ENCODE measurements at regions not wholly inside any gene's neighbourhood (a gene's known extent, or its start where the extent isn't known, plus 50 kb on each side); places are given as distances from the start of the nearest gene placed in this dataset.

GRCh38 chr20:40144581-40144980 lies 544.5 kb downstream of the MAFB start:
- DNase-seq: no peak
- intact Hi-C loops (cut with DNase I): no loop called here
- no peaks in the 10 kb centered on the region for H3K9me3 ChIP-seq
- no peaks in the 10 kb centered on the region for H3K36me3 ChIP-seq
- no peak overlapping the region for H3K4me3 ChIP-seq
- 47 to 62% (median 47%) methylated on average over 4 of the region's 4 CpGs for WGBS, 3 donors
- no peaks in the 10 kb centered on the region for H3K4me1 ChIP-seq (ENCODE audit: insufficient read depth)
- H3K27me3 ChIP-seq: no peaks in the 10 kb centered on the region
- TF ChIP-seq CTCF (IDR thresholded peaks at IDR 0.05): no peak
- no peak for TF ChIP-seq POLR2A (IDR thresholded peaks at IDR 0.05)
- TF ChIP-seq EP300 (IDR thresholded peaks at IDR 0.05): no peak
- H3K27ac ChIP-seq: no peak overlapping the region

- Histone ChIP-seq H3K9me3 (no peaks in the 10 kb centered on the region), H3K27ac (no peak overlapping the region), H3K36me3 (no peaks in the 10 kb centered on the region), H3K4me3 (no peak overlapping the region), H3K4me1 (ENCODE audit: insufficient read depth) (no peaks in the 10 kb centered on the region), H3K27me3 (no peaks in the 10 kb centered on the region)
- WGBS, 3 donors: 11 to 41% (median 12%) methylated on average over 1 of the region's 1 CpG
- TF ChIP-seq POLR2A (IDR thresholded peaks at IDR 0.05) (no peak), CTCF (IDR thresholded peaks at IDR 0.05) (no peak), EP300 (IDR thresholded peaks at IDR 0.05) (no peak)
- intact Hi-C loops (cut with DNase I): no loop called here
- DNase-seq: no peak
Measured at GRCh38 chr20:40134176-40134575, 554.9 kb downstream of the MAFB start.

- H3K4me3 ChIP-seq: no peak overlapping the region
Measured at GRCh38 chr20:40120827-40121226, 568.2 kb downstream of the MAFB start.

GRCh38 chr20:40111282-40111681 lies 577.8 kb downstream of the MAFB start:
- 68 to 71% (median 68%) methylated on average over 5 of the region's 5 CpGs for WGBS, 3 donors
- intact Hi-C loops (cut with DNase I): no loop called here
- no peaks in the 10 kb centered on the region for H3K36me3 ChIP-seq
- H3K4me1 ChIP-seq (ENCODE audit: insufficient read depth): no peaks in the 10 kb centered on the region
- no peaks in the 10 kb centered on the region for H3K9me3 ChIP-seq
- H3K27ac ChIP-seq: no peak overlapping the region
- H3K4me3 ChIP-seq: no peak overlapping the region
- TF ChIP-seq POLR2A (IDR thresholded peaks at IDR 0.05) (no peak), CTCF (IDR thresholded peaks at IDR 0.05) (no peak), EP300 (IDR thresholded peaks at IDR 0.05) (no peak)
- no peak for DNase-seq
- no peaks in the 10 kb centered on the region for H3K27me3 ChIP-seq

More at GRCh38 chr20:40120827-40121226, 568.2 kb downstream of the MAFB start:
- Histone ChIP-seq H3K9me3 (no peaks in the 10 kb centered on the region), H3K36me3 (no peaks in the 10 kb centered on the region), H3K4me1 (ENCODE audit: insufficient read depth) (no peaks in the 10 kb centered on the region), H3K27me3 (no peaks in the 10 kb centered on the region), H3K27ac (no peak overlapping the region)
- 30 to 52% (median 32%) methylated on average over 2 of the region's 2 CpGs for WGBS, 3 donors
- TF ChIP-seq CTCF (IDR thresholded peaks at IDR 0.05) (no peak), EP300 (IDR thresholded peaks at IDR 0.05) (no peak), POLR2A (IDR thresholded peaks at IDR 0.05) (no peak)
- DNase-seq: no peak
- intact Hi-C loops (cut with DNase I): no loop called here

Measured in ovary (tissue), 7 donors.